H1 (cell line): ENCODE measurements at regions not wholly inside any gene's neighbourhood (a gene's known extent, or its start where the extent isn't known, plus 50 kb on each side); places are given as distances from the start of the nearest gene placed in this dataset.

Experiments used
- CTCF ChIA-PET: fragments of 300-600 bp; sonication (Branson Sonifier 250); formaldehyde crosslinking; loops from one replicate; lab custom pipeline; 2021; ENCODE audit not compliant: partially characterized antibody; lab: Charles Lee
- POLR2A ChIA-PET: fragments of 300-600 bp; sonication (Branson Sonifier 250); formaldehyde crosslinking; loops from one replicate; lab custom pipeline; 2021; ENCODE audit warnings: inconsistent platforms; ENCODE audit not compliant: partially characterized antibody; lab: Charles Lee
- DNase-seq, 2 experiments: peaks; one replicate each; pipeline versions ENCODE4 v3.0.0 to v3.0.0-alpha.2; 2010 to 2022; ENCODE audit warnings: low spot score in 2 of 2, low read depth in 1 of 2, mixed read lengths in 1 of 2
- FAIRE-seq: peaks from 2 replicates; lab custom pipeline; 2011; peaks lifted over from hg19 to GRCh38; lab: Jason Lieb, UNC
- H2AFZ ChIP-seq: 2 replicates; pipeline ENCODE4 v1.8.1; 2012; ENCODE audit warnings: low read length, inconsistent platforms
- H2AK5ac ChIP-seq: 2 replicates; pipeline ENCODE4 v1.6.1; 2013; ENCODE audit warnings: low read depth, low read length
- H2BK120ac ChIP-seq: replicated peaks from 2 replicates; pipeline ENCODE3; 2013; ENCODE audit warnings: low read depth, low read length, inconsistent platforms
- H2BK12ac ChIP-seq: 2 replicates; pipeline ENCODE4 v1.6.1; 2013; ENCODE audit warnings: low read depth, low read length
- H2BK15ac ChIP-seq: 2 replicates; pipeline ENCODE4 v1.6.1; 2013; ENCODE audit warnings: low read length
- H2BK20ac ChIP-seq: 2 replicates; pipeline ENCODE4 v1.6.1; 2013; ENCODE audit warnings: low read length
- H2BK5ac ChIP-seq: 2 replicates; pipeline ENCODE4 v1.6.1; 2013; ENCODE audit warnings: low read depth, low read length
- H3K14ac ChIP-seq: 2 replicates; pipeline ENCODE4 v1.6.1; 2013; ENCODE audit warnings: inconsistent platforms; ENCODE audit not compliant: insufficient read length
- H3K18ac ChIP-seq: 2 replicates; pipeline ENCODE4 v1.6.1; 2013; ENCODE audit warnings: low read length; ENCODE audit errors: extremely low read depth
- H3K23ac ChIP-seq: 2 replicates; pipeline ENCODE4 v1.6.1; 2013; ENCODE audit warnings: inconsistent platforms; ENCODE audit not compliant: insufficient read length
- H3K23me2 ChIP-seq: 2 replicates; pipeline ENCODE4 v1.6.1; 2013; ENCODE audit warnings: low read depth, low read length
- H3K27ac ChIP-seq: 2 replicates; pipeline ENCODE4 v1.6.1; 2011; ENCODE audit warnings: low read depth, low read length, inconsistent platforms
- H3K27me3 ChIP-seq, 4 experiments: replicated peaks in 1 of 4; 1 replicate in 1 of 4; 2 replicates in 3 of 4; pipeline versions ENCODE4 v1.6.1 to v1.8.1; 2011 to 2013; ENCODE audit warnings: low read length in 3 of 4, mild to moderate bottlenecking in 3 of 4, inconsistent platforms in 2 of 4, mixed read lengths in 2 of 4, moderate library complexity in 1 of 4; ENCODE audit not compliant: control insufficient read depth in 3 of 4, insufficient read depth in 3 of 4; ENCODE audit errors: extremely low read depth in 1 of 4
- H3K36me3 ChIP-seq, 4 experiments: 2 replicates each; pipeline versions ENCODE4 v1.6.1 to v1.8.1; 2011 to 2013; ENCODE audit warnings: mild to moderate bottlenecking in 4 of 4, low read length in 3 of 4, moderate library complexity in 2 of 4, control low read depth in 1 of 4, inconsistent platforms in 1 of 4; ENCODE audit not compliant: insufficient read depth in 4 of 4, control insufficient read depth in 2 of 4
- H3K4ac ChIP-seq: replicated peaks from 2 replicates; pipeline ENCODE3; 2013; ENCODE audit warnings: low read length, low read depth, mixed read lengths, inconsistent platforms; ENCODE audit not compliant: insufficient read length
- H3K4me1 ChIP-seq, 4 experiments: replicated peaks in 1 of 4; 1 replicate in 1 of 4; 2 replicates in 3 of 4; pipeline versions ENCODE4 v1.6.1 to v1.8.1; 2011 to 2013; ENCODE audit warnings: low read length in 3 of 4, inconsistent platforms in 2 of 4, mixed read lengths in 1 of 4; ENCODE audit not compliant: insufficient read depth in 4 of 4, control insufficient read depth in 3 of 4
- H3K4me2 ChIP-seq, 2 experiments: 2 replicates each; pipeline versions ENCODE4 v1.6.1 to v1.8.1; 2011 to 2013; ENCODE audit warnings: low read depth in 2 of 2, low read length in 2 of 2, control low read depth in 1 of 2, inconsistent platforms in 1 of 2, mild to moderate bottlenecking in 1 of 2; ENCODE audit not compliant: insufficient read depth in 1 of 2
- H3K4me3 ChIP-seq, 4 experiments: fragments of 200-600, 300-600 bp in 1 of 4; sonication (generic), shearing (Covaris generic), sonication (Bioruptor Twin) in 1 of 4; 2 replicates each; pipeline versions ENCODE4 v1.5.1 to v1.8.1; 2011 to 2016; ENCODE audit warnings: low read length in 4 of 4, low read depth in 3 of 4, control low read depth in 2 of 4, inconsistent platforms in 2 of 4, mild to moderate bottlenecking in 2 of 4, mixed read lengths in 1 of 4, moderate library complexity in 1 of 4; ENCODE audit not compliant: insufficient read depth in 2 of 4; ENCODE audit errors: extremely low read depth in 1 of 4
- H3K56ac ChIP-seq: replicated peaks from 2 replicates; pipeline ENCODE3; 2013; ENCODE audit warnings: low read depth, mild to moderate bottlenecking, mixed read lengths, low read length, inconsistent platforms; ENCODE audit not compliant: insufficient read length
- H3K79me1 ChIP-seq: 2 replicates; pipeline ENCODE4 v1.6.1; 2013; ENCODE audit warnings: low read depth, low read length, control low read depth
- H3K79me2 ChIP-seq, 2 experiments: 2 replicates each; pipeline versions ENCODE4 v1.6.1 to v1.8.1; 2012 to 2013; ENCODE audit warnings: low read length in 2 of 2, mild to moderate bottlenecking in 2 of 2, inconsistent platforms in 1 of 2; ENCODE audit not compliant: insufficient read depth in 2 of 2, control insufficient read depth in 1 of 2
- H3K9ac ChIP-seq, 4 experiments: replicated peaks in 1 of 4; 1 replicate in 1 of 4; 2 replicates in 3 of 4; pipeline versions ENCODE4 v1.6.1 to v1.8.1; 2011 to 2013; ENCODE audit warnings: low read depth in 3 of 4, low read length in 3 of 4, control low read depth in 2 of 4, mild to moderate bottlenecking in 2 of 4, moderate library complexity in 2 of 4, inconsistent platforms in 1 of 4; ENCODE audit errors: extremely low read depth in 1 of 4
- H3K9me3 ChIP-seq, 2 experiments: 2 replicates each; pipeline versions ENCODE4 v1.6.1 to v1.8.1; 2012 to 2013; ENCODE audit warnings: mild to moderate bottlenecking in 2 of 2, moderate library complexity in 2 of 2, control low read depth in 1 of 2, inconsistent platforms in 1 of 2, low read depth in 1 of 2, low read length in 1 of 2, mixed read lengths in 1 of 2; ENCODE audit not compliant: insufficient read depth in 2 of 2
- H4K20me1 ChIP-seq, 2 experiments: replicated peaks in 1 of 2; 2 replicates each; pipeline versions ENCODE3 to v1.8.1; 2011 to 2013; ENCODE audit warnings: inconsistent platforms in 2 of 2, low read length in 2 of 2, mild to moderate bottlenecking in 1 of 2; ENCODE audit not compliant: insufficient read depth in 2 of 2, control insufficient read depth in 1 of 2
- H4K5ac ChIP-seq: 2 replicates; pipeline ENCODE4 v1.6.1; 2013; ENCODE audit warnings: low read length, low read depth, mixed read lengths, inconsistent platforms; ENCODE audit not compliant: insufficient read length
- H4K8ac ChIP-seq: 2 replicates; pipeline ENCODE4 v1.8.0; 2013; ENCODE audit warnings: mild to moderate bottlenecking, moderate library complexity, low read length, inconsistent platforms; ENCODE audit not compliant: insufficient read depth; ENCODE audit errors: extremely low read depth
- H4K91ac ChIP-seq: replicated peaks from 2 replicates; pipeline ENCODE3; 2013; ENCODE audit warnings: low read length, mixed read lengths, inconsistent platforms; ENCODE audit not compliant: insufficient read length
- CREB1 ChIP-seq: IDR thresholded peaks from 2 replicates; pipeline ENCODE4 v1.6.1; 2012; ENCODE audit warnings: inconsistent platforms
- CTBP2 ChIP-seq: IDR thresholded peaks from 2 replicates; pipeline ENCODE4 v1.7.0; 2011; ENCODE audit warnings: borderline replicate concordance, mild to moderate bottlenecking, moderate library complexity, mixed read lengths, low read length; ENCODE audit not compliant: insufficient read depth, insufficient read length
- EGR1 ChIP-seq: IDR thresholded peaks from 2 replicates; pipeline ENCODE4 v1.6.1; 2011; ENCODE audit warnings: low read depth, low read length, borderline replicate concordance
- GABPA ChIP-seq: IDR thresholded peaks from 2 replicates; pipeline ENCODE4 v1.6.1; 2011; ENCODE audit warnings: mild to moderate bottlenecking, low read length, moderate library complexity, borderline replicate concordance; ENCODE audit not compliant: insufficient read depth
- HDAC2 ChIP-seq, 2 experiments: fragments of 300-600 bp in 1 of 2; sonication (generic) in 1 of 2; IDR thresholded peaks; 2 replicates each; pipeline ENCODE4 v1.6.1; 2011 to 2012; ENCODE audit warnings: low read depth in 2 of 2, low read length in 2 of 2, mild to moderate bottlenecking in 2 of 2, moderate library complexity in 2 of 2, borderline replicate concordance in 1 of 2, inconsistent platforms in 1 of 2
- RNF2 ChIP-seq: fragments of 200-900, 300-1000 bp; sonication (generic); IDR thresholded peaks from 2 replicates; pipeline ENCODE4 v1.7.1; 2016; ENCODE audit warnings: borderline replicate concordance, low read depth, mild to moderate bottlenecking, antibody characterized with exemption, low read length; ENCODE audit not compliant: poor library complexity, severe bottlenecking; ENCODE audit errors: missing control alignments
- SP2 ChIP-seq: IDR thresholded peaks from 2 replicates; pipeline ENCODE4 v1.6.1; 2012; ENCODE audit warnings: mild to moderate bottlenecking, low read length, inconsistent platforms
- SP4 ChIP-seq: IDR thresholded peaks from 2 replicates; pipeline ENCODE4 v1.6.1; 2012; ENCODE audit warnings: low read length, inconsistent platforms
- SUZ12 ChIP-seq: fragments of 200-600 bp; sonication (generic); IDR thresholded peaks from 2 replicates; pipeline ENCODE4 v1.6.1; 2012; ENCODE audit warnings: mild to moderate bottlenecking, inconsistent platforms, low read length, moderate library complexity, mixed read lengths
- TAF7 ChIP-seq: optimal IDR thresholded peaks from 2 replicates; pipeline ENCODE3; 2011; ENCODE audit warnings: low read depth, mild to moderate bottlenecking, inconsistent platforms, low read length, moderate library complexity, borderline replicate concordance
- TBP ChIP-seq: IDR thresholded peaks from 2 replicates; pipeline ENCODE4 v1.6.1; 2011; ENCODE audit warnings: low read depth, low read length, improper control_type of control experiment
- WGBS, 2 experiments: shearing (Covaris generic) in 1 of 2; methylation state at CpG; one replicate each; pipeline versions ENCODE4 v1.1.6 to v1.1.7; 2013 to 2015; ENCODE audit warnings: low lambda C conversion rate in 2 of 2, mixed read lengths in 2 of 2, inconsistent platforms in 1 of 2, low coverage in 1 of 2, missing lambda C conversion rate in 1 of 2; ENCODE audit not compliant: insufficient replicate concordance in 2 of 2, insufficient coverage in 1 of 2, insufficient read length in 1 of 2; ENCODE audit errors: extremely low coverage in 1 of 2, missing lambda C conversion rate in 1 of 2; 5-methylcytosine and 5-hydroxymethylcytosine counted together
- TF ChIP-seq, protein P1 (sequence below): IDR thresholded peaks from 2 replicates; pipeline ENCODE4 v1.6.1; 2011; ENCODE audit warnings: low read length, improper control_type of control experiment

DNA sequence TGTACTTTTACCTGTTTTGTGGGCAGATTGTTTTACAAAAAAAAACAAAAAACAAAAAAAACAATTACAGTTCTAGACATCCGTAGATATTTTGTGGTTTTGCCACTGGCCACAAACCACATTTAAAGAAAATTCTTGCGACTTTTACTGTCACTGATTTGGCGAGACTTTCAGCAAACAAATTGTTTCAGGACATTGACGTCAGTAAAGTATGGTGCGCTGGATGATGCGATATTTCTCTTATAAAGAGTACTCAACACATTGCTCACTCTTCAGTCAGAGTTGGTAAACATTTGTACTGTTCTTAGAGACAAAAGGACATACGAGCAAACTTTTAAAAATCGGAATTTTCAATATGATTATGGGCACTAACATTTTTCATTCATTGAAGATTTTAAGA, 229.8 kb downstream of the HAO1 start:
- Histone ChIP-seq H3K9me3 (no peaks in the 10 kb centered on the region), H4K91ac (no peak overlapping the region), H2BK12ac (no peak overlapping the region), H4K5ac (no peak overlapping the region), H3K79me2 (no peaks in the 10 kb centered on the region), H3K79me1 (no peaks in the 10 kb centered on the region), H2BK20ac (no peak overlapping the region), H2AK5ac (no peak overlapping the region), H3K56ac (no peak overlapping the region), H3K18ac (no peak overlapping the region), H3K4ac (no peak overlapping the region), H3K4me2 (no peak overlapping the region), H3K9ac (no peak overlapping the region), H2BK15ac (no peak overlapping the region), H3K4me3 (no peak overlapping the region), H4K20me1 (no peaks in the 10 kb centered on the region), H2BK5ac (no peak overlapping the region), H3K14ac (no peak overlapping the region), H2BK120ac (no peak overlapping the region), H3K23me2 (no peaks in the 10 kb centered on the region), H3K27ac (no peak overlapping the region), H3K23ac (no peak overlapping the region), H2AFZ (no peak overlapping the region), H3K36me3 (no peaks in the 10 kb centered on the region), H3K4me1 (no peaks in the 10 kb centered on the region), H4K8ac (no peak overlapping the region), H3K27me3 (no peaks in the 10 kb centered on the region)
- CTCF ChIA-PET, result no interaction called here
- FAIRE-seq, result no peak
- TF ChIP-seq CREB1 (no peak), SP4 (no peak), RNF2 (no peak), TBP (no peak), SP2 (no peak), TAF7 (no peak), CTBP2 (no peak), SUZ12 (no peak), GABPA (no peak), HDAC2 (IDR thresholded peaks at IDR 0.05; ENCODE audit: borderline replicate concordance in 1 of 2, low read depth in 2 of 2, low read length in 2 of 2) (no peak), EGR1 (no peak)
- TF ChIP-seq, protein P1, sequence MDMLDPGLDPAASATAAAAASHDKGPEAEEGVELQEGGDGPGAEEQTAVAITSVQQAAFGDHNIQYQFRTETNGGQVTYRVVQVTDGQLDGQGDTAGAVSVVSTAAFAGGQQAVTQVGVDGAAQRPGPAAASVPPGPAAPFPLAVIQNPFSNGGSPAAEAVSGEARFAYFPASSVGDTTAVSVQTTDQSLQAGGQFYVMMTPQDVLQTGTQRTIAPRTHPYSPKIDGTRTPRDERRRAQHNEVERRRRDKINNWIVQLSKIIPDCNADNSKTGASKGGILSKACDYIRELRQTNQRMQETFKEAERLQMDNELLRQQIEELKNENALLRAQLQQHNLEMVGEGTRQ, result no peak
- POLR2A ChIA-PET, result no interaction called here
- WGBS, 2 experiments, result 93% methylated on average over 8 of the region's 8 CpGs; no CpG with 5 or more reads in 1 of the 2 experiments
- DNase-seq, result no peak
